BJ (cell line): ENCODE measurements at regions not wholly inside any gene's neighbourhood (a gene's known extent, or its start where the extent isn't known, plus 50 kb on each side); places are given as distances from the start of the nearest gene placed in this dataset.

ENCODE experiments used
- CTCF ChIA-PET: fragments of 350-600 bp; formaldehyde crosslinking; extraction: SDS; loops from one replicate; lab custom pipeline; 2021; ENCODE audit warnings: antibody characterized with exemption, inconsistent platforms; lab: Yijun Ruan, JAX
- POLR2A ChIA-PET: fragments of 300-600 bp; sonication (Branson Sonifier 250); formaldehyde crosslinking; extraction: SDS; loops from one replicate; lab custom pipeline; 2021; ENCODE audit warnings: antibody characterized with exemption; lab: Charles Lee
- DNase-seq: peaks from one replicate; pipeline ENCODE4 v3.0.0-alpha.2; 2011; ENCODE audit warnings: low read depth
- H3K27me3 ChIP-seq: 2 replicates; pipeline ENCODE4 v1.6.0; 2011; ENCODE audit warnings: low read length; ENCODE audit not compliant: control insufficient read depth, insufficient read depth
- H3K36me3 ChIP-seq: 2 replicates; pipeline ENCODE4 v1.5.1; 2011; ENCODE audit warnings: low read length; ENCODE audit not compliant: control insufficient read depth, insufficient read depth
- H3K4me3 ChIP-seq: 2 replicates; pipeline ENCODE4 v1.5.1; 2011; ENCODE audit warnings: low read depth, mild to moderate bottlenecking, control low read depth, low read length
- CTCF ChIP-seq: IDR thresholded peaks from 2 replicates; pipeline ENCODE4 v1.5.1; 2011; ENCODE audit warnings: low read depth, mild to moderate bottlenecking, control low read depth, inconsistent platforms, low read length, moderate library complexity; ENCODE audit not compliant: insufficient read depth

GRCh38 chr12:124412646-124413015 is 117.7 kb downstream of the RFLNA start:
- POLR2A ChIA-PET, result no interaction called here
- CTCF ChIA-PET, result no interaction called here

GRCh38 chr12:124411953-124412645 is 117.2 kb downstream of the RFLNA start:
- Histone ChIP-seq H3K27me3 (no peaks in the 10 kb centered on the region), H3K36me3 (peaks cover 23% of the 10 kb centered on the region), H3K4me3 (no peak overlapping the region)
- POLR2A ChIA-PET, result interaction anchor here (0.5 kb wide), 1 partner anchor 23 kb away, joined by 5 read pairs; no protein-coding TSS in a partner anchor
- no peak for DNase-seq
- CTCF ChIA-PET, result interaction anchor here (4.5 kb wide), 1 partner anchor 12 kb away, joined by 27 read pairs; no protein-coding TSS in a partner anchor
- no peak for TF ChIP-seq CTCF

More at GRCh38 chr12:124412646-124413015, 117.7 kb downstream of the RFLNA start:
- no peak for TF ChIP-seq CTCF
- no peaks in the 10 kb centered on the region for H3K27me3 ChIP-seq
- no peak overlapping the region for H3K4me3 ChIP-seq
- DNase-seq, result no peak
- H3K36me3 ChIP-seq, result peaks cover 23% of the 10 kb centered on the region

GRCh38 chr12:124411281-124411878 is 116.5 kb downstream of the RFLNA start:
- CTCF ChIA-PET, result interaction anchor here (0.7 to 4.5 kb wide), 2 partner anchors 10 to 11 kb away, joined by 3 to 27 read pairs; no protein-coding TSS in a partner anchor
- Histone ChIP-seq H3K36me3 (peaks cover 23% of the 10 kb centered on the region), H3K4me3 (no peak overlapping the region), H3K27me3 (no peaks in the 10 kb centered on the region)
- no peak for TF ChIP-seq CTCF
- POLR2A ChIA-PET, result interaction anchor here (0.5 kb wide), 1 partner anchor 23 kb away, joined by 5 read pairs; no protein-coding TSS in a partner anchor
- DNase-seq, result peak; percentile 80

GRCh38 chr12:124410354-124411175 is 115.7 kb downstream of the RFLNA start:
- TF ChIP-seq CTCF, result no peak
- CTCF ChIA-PET, result interaction anchor here (0.6 to 4.5 kb wide), 2 partner anchors 11 to 487 kb away, joined by 3 to 27 read pairs; no protein-coding TSS in a partner anchor
- no peak for DNase-seq
- H3K27me3 ChIP-seq, result no peaks in the 10 kb centered on the region
- peaks cover 22% of the 10 kb centered on the region for H3K36me3 ChIP-seq
- no peak overlapping the region for H3K4me3 ChIP-seq
- POLR2A ChIA-PET, result interaction anchor here (0.6 kb wide), 1 partner anchor 20 kb away, joined by 3 read pairs; no protein-coding TSS in a partner anchor
